ENCODE measurements at regions not wholly inside any gene's neighbourhood (a gene's known extent, or its start where the extent isn't known, plus 50 kb on each side); places are given as distances from the start of the nearest gene placed in this dataset.
"Not testable (repeated sequence)": the region's sequence is repeated elsewhere in the genome, so short reads cannot be mapped to it uniquely, and the experiment has no call there.

GRCh38 chr17:21782107-21782506 lies 89.8 kb downstream of the KCNJ18 start:
- DNase-seq = not testable (repeated sequence)

DNA sequence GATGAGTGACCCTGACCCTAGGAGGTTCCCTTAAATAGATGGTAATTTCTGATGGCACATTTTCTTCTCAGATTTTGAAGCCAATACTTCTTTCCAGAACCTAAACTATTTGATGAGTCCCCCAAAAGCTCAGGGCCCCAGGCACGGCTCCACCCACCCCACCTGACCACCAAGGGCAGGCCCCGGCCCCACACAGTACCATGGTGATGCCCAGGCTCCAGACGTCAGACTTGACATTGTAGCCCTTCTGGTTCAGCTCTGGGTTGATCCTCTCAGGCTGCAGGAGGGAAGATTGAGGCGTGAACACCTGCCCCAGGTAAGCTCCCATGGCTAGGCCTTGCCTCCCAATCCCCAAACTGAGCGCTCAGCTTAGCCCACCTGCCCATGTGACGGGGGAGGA lies 90.3 kb downstream of the KCNJ18 start:
- DNase-seq = not testable (repeated sequence)

- not testable (repeated sequence) for DNase-seq
Observed at GRCh38 chr17:21783017-21783416, 90.7 kb downstream of the KCNJ18 start.

DNA sequence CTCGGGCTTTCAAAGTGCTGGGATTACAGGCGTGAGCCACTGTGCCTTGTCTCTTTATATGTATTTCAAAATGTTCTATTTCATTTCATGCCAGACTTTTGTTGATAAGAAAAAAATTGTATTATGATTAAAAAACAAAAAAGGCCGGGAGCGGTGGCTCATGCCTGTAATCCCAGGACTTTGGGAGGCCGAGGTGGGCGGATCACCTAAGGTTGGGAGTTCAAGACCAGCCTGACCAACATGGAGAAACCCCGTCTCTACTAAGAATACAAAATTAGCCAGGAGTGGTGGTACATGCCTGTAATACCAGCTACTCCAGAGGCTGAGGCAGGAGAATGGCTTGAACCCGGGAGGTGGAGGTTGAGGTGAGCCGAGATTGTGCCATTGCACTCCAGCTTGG lies 121.9 kb downstream of the KCNJ18 start:
- not testable (repeated sequence) for DNase-seq

DNA sequence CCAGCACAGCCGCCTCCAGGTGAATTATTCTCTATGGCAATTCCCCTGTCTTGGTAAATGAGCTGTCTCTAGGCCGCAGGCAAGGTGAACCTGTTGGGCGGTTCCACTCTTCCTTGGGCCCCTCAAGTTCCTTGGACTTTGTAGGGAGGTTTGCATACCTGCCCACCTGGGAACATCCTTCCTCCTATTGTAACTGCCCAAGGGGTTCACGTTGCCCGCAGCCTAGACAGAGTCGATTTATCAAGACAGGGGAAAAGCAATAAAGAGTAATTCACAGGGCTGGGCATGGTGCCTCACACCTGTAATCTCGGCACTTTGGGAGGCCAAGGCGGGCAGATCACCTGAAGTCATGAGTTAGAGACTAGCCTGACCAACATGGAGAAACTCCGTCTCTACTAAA lies 122.5 kb downstream of the KCNJ18 start:
- no peak for DNase-seq

DNA sequence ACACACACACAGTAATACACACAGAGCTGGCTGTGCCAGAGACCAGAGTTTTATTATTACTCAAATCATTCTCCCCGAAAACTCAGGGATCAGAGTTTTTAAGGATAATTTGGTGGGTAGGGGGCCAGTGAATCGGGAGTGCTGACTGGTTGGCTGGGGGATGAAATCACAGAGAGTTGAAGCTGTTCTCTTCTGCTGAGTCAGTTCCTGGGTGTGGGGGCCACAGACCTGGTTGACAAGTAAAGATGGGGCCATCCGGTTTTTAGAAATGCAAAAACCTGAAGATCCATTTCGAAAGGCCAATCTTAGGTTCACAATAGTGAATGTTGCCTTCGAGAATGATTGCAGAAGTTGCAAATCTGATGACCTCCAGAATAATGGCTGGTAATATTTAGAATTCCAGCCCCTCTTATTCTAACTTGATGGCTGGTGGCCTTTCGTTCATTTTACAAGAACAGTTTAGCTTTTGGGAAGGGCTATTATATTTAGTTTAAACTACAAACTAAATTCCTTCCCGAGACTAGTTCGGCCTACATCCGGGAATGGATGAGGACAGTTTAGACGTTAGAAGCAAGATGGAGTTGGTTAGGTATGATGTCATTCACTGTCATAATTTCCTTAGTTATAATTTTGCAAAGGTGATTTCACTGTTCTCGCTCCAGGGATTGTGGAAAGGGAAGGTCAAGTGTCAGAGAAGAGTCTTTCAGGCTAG lies 123.2 kb downstream of the KCNJ18 start:
- no peak for DNase-seq

GRCh38 chr17:21816592-21817567 lies 124.6 kb downstream of the KCNJ18 start:
- no peak for DNase-seq

- no peak for DNase-seq
Observed at GRCh38 chr17:21817791-21818364, 125.6 kb downstream of the KCNJ18 start.

DNA sequence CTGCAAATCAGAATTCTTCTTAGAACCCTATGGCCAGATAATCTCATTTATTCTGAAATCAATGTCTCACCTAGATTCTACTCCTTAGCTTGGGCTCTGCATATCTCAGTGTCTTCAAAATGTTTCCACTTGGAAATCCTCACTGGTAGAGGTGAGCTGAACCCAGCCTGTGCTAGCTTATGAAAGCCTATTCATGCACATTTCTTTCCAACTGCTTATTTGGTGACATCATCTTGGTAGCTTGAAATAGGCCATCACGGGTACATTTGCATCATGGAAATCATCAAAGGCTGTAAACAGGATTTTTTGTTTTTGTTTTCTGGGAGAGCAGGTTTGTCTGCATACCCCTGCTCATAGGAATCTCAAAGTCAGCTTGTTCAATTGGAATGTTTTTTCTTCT lies 130.8 kb downstream of the KCNJ18 start:
- DNase-seq = no peak

DNA sequence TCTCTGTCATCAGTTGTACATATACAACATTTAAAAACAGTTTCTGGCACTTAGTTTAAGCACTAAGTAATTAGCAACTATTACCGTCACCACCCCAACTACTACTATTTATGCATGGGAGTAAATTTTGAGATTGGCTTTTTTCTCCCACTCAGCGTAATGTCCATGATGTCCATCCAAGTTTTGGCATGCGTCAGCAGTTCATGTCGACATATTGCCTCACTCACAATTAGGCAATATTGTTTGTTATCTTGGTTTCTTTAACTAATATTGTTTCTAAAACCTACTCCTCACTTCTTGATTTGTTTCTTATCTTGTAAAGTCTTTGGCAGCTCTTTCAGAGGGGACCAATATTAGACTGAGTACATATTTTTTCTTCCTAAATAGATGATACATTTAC lies 131.3 kb downstream of the KCNJ18 start:
- DNase-seq = no peak

GRCh38 chr17:21841839-21842238 lies 149.5 kb downstream of the KCNJ18 start:
- no peak for DNase-seq

- peak; percentile 23 for DNase-seq
Observed at GRCh38 chr17:21842332-21843317, 150.3 kb downstream of the KCNJ18 start.

DNA sequence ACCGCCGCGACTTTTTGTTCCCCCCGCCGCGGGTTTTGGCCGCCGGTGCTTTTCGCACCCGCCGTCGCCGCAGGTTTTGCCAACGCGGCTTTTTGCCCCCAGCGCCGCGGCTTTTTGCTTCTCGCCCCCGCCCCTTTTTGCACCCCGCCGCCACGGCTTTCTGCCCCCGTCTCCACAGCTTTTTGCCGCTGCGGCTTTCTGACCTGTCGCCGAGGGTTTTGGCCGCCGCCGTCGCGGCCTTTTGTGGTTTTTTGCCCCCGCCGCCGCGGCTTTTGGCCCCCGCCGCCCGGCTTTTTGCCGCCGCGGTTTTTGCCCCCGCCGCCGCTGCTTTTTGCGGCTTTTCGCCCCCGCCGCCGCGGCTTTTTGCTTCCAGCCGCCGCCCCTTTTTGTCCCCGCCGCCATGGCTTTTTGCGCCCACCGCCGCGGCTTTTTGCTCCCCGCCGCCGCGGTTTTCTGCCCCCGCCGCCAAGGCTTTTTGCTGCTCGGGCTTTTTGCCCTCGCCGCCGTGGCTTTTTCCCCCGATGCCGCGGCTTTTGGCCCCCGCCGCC lies 151.1 kb downstream of the KCNJ18 start:
- no peak for DNase-seq

GRCh38 chr17:21843951-21844590 lies 151.7 kb downstream of the KCNJ18 start:
- no peak for DNase-seq

GRCh38 chr17:21848510-21848909 lies 156.2 kb downstream of the KCNJ18 start:
- not testable (repeated sequence) for DNase-seq

GRCh38 chr17:21849030-21849429 lies 156.7 kb downstream of the KCNJ18 start:
- not testable (repeated sequence) for DNase-seq

DNA sequence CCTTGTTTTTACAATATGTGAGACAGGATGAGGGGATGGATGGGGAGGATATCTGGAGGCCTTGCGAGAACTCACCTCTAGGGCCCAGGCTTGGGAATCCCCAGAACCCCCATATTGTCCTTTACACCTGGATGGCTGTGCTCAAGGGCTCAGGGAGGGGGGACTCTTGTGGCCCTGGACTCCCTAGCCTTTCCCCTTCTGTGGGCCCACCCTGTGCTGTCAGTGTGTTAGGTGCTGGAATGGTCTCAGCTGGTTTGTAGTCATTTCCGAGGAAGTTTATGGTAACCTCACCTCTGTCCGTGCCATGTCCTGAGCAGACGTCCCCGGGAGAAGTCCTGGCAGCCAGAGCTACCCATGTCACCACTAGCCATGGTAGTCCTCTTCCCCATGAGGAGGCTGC lies 158.3 kb downstream of the KCNJ18 start:
- not testable (repeated sequence) for DNase-seq

All from retina (tissue), 1 donor.